Smooth muscle cell of the brain vasculature (primary cell): ENCODE measurements at regions not wholly inside any gene's neighbourhood (a gene's known extent, or its start where the extent isn't known, plus 50 kb on each side); places are given as distances from the start of the nearest gene placed in this dataset.
"Not testable (repeated sequence)": the region's sequence is repeated elsewhere in the genome, so short reads cannot be mapped to it uniquely, and the experiment has no call there.

Experiments
- DNase-seq: peaks from one replicate; pipeline ENCODE4 v3.0.0-alpha.2; 2012; ENCODE audit warnings: low read depth, low spot score

DNA sequence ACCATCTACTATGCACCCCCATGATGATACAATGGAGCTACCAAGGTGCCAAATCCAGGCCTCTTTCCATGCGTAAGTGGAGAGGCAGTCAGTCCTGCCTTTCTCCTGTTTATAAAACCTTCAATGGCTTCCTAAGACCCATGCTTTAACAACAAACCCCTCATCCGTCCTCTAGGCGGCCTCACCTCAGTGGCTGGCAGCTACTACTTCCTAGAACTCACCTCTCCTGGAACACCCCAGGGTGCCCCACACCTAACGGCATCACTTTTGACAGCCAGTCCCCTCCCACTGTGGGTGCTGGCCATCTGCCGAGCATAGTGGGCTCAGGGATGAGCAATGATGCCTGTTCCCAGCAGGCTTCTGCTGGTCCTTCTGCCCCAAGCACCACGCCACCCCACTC is 80.0 kb upstream of the TAB2 start:
- DNase-seq, result no peak

DNA sequence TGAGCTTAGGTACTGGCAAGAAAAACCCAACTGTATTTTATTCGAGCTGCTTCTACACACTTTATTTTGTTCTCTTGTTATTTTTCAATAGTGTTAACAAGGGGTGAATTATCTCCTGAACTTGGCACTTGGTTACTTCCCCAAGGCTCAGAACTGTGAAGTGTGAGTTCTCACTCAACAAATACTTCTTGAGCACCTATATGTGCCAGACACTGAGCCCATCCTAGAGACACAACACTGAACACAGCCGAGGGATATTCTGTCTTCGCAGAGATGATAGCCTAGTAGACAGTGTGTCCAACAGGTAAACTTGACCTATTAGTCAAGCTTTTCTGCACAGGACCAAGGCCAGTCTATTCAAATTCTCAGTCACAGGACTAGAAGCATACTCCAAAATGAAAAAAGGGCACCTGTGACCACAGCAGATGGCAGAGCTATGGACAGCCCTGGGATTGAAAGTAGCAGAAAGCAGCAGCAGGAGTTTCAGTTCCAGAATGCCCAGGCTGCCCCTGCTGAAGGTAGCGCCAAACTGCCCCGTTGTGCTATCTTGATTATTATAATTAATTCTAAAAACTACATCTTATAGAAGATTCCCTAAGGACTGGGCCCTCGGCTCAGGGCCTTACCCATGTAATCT is 77.8 kb upstream of the TAB2 start:
- DNase-seq, result no peak

DNA sequence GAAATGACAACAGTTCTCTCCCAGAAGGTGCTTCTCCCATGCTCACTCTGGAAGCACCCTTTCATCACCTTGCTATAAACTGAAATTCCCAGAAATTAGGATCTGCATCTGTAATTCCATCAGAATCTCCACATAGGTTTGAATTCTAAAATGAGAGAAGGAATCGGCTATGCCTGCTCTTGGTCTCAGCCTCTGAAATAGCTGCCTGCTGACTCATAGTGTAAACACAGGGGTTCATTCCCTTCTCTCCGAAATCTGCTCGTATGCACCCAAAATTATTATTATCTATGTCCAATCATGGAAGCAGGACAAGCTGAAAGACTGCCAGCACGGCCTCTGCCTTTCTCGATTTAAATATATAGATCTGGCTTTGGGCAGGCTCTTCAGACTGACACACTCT is 74.6 kb upstream of the TAB2 start:
- no peak for DNase-seq

DNA sequence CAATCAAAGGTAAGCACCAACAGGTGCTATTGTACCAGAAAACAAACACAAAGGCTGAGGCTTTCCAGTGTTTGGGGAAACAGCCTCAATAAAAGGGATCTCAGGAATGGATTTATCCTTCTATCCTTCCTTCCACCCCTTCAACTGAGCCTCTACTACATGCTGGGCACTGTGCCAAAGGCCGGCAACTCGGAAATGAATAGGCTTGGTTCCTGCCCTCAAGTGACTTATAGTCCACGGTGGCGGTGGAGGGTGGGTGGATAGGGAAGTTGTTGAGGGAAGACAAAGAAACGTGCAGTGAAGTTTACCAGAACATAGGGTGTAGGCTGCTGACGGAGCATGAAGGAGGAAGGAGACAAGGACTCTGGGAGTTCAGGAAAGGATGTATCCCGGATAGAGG is 73.4 kb upstream of the TAB2 start:
- DNase-seq, result no peak

DNA sequence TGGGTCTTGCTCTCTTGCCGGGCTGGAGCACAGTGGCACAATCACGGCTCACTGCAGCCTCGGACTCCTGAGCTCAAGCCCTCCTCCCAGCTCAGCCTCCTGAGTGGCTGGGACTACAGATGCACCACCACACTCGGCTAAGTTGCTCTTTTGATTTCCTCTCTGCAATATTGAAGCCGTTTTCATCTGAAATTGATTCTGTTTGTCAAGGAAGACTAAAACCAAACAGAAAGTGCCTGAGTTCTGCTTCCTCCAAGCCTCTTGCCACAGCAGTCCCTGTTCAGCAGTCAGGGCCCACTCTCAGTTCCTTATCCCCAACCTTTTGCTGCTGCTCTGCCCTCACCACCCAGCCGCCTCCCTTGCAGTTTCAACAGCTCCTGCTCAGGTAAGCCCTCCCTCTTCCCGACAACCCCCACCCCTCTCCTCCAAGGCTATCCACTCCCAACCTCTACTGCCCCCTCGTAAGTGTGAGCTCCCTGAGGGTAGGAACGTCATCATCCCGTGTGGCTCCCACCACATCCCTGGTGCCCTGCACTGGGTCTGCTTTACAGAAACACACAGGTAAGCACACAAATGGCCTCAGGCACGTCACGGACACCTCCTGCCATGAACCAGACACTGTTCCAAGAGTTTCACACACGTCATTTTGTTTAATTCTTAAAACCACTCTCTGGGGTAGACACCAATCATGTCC is 70.7 kb upstream of the TAB2 start:
- no peak for DNase-seq

DNA sequence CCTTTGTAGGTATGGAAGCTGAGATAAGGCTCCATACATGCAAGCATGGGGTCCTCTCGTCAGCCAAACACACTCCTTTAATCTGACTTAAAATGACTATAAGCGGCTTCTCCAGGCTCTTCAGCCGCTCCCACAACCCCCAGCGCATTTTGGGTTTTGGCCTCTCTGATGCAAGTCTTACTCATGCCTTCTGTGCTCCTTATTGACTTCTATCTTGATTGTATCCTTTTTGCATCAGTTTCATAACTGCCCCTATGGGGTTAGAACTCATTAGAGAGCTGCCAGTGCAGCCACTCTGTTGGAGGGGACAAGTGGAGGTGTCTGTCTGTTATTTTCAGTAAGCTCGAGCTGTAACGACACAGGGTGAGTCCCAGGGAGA is 70.1 kb upstream of the TAB2 start:
- DNase-seq, result no peak

DNA sequence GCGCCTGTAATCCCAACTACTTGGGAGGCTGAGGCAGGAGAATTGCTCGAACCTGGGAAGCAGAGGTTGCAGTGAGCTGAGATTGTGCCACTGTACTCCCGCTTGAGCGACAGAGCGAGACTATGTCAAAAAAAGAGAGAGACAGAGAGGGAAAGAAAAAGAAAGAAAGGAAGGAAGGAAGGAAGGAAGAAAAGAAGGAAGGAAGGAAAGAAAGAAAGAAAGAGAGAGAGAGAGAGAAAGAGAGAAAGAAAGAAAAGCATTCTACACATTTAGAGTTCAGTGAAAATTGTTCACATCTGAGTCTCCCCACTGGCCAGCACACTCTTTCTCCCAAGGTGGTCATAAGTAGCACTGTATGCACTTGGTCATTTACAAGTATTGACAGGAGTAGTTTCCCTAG is 69.2 kb upstream of the TAB2 start:
- not testable (repeated sequence) for DNase-seq

DNA sequence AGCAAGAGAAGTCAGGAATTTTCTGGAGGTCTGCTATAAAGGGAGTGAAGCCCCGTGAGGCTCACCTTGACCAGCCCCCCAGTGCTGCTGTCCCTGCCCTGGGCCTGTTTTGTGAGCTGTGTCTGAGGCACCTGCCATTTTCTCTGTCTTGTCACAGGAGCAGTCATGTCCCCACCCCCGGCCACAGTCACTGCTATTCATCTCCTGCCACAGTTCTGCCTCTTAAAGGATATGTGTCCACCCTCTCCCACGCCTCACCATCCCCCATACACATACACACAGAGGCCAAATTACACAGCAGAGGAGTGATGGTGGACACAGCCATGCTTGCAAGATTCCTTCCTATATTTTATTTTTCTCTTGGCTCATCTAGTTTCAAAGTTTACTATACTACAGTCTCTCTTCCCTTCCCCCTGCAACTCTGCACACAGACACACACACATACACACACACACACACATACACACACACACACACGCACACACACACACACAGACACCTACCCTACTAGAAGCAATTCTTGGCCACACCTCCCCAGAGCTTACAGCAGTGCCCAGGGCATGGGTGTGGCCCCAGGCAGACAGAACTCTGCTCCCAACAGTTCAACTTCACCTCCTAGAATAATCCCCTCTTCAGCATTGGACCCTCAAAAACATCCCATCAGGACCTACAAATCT is 68.7 kb upstream of the TAB2 start:
- DNase-seq, result no peak

DNA sequence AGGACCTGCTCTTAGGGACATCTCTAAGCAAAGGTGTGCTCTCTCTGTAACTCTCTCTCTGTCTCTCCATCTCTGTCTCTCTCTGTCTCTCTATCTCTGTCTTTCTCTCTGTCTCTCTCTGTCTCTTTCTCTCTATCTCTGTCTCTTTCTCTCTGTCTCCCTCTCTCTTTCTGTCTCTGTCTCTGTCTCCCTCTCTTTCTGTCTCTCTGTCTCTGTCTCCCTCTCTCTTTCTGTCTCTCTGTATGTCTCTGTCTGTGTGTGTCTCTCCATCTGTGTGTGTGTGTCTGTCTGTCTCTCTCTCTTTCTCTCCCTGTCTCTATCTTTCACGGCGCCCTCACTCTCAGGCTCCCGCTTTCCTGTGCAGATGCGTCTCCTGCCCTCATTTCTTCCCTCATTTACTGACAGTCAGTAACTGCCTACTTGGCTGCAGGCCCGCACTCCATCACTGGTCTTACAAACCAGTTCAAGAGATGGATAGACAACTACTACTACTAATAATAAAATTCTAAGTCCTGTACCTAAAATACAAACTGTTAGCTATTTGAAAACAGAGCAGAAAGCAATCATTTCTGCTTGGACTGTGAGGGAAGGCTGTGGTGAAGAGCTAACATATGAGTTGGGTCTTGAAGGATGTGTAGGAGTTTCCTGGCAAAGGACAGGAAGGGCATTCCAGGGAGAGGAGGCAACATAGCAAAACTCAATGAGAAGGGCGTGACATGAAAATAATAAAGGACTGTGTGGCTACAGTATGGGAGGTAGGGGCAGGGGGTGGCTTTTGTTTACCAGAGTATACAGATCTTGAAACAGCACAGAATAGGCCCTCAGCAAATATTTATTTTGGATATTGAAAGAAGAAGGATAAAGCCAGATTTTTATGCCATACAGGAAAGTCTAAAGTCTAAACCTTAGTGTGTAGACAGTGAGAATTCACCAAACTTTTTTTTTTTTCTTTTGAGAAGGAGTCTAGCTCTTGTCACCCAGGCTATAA is 67.8 kb upstream of the TAB2 start:
- DNase-seq, result no peak

DNA sequence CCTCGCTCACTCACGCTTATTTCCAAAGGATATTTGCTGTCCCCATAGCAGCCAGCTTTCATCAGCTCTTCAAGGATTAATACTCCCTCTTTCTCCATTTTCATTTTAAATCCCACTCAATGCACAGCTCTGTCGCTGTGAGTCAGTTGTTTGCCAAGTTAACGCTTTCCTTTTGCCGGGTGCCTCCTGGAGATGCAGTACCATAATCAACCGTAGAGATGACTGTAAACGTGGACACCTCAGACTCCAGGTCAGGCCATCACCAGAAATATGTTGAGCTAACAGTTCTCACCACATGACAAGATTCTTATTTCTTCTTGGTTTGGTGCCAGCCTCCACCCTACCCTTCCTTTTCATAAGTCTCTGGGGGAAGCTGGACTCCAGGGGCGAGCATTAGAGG is 66.6 kb upstream of the TAB2 start:
- no peak for DNase-seq

DNA sequence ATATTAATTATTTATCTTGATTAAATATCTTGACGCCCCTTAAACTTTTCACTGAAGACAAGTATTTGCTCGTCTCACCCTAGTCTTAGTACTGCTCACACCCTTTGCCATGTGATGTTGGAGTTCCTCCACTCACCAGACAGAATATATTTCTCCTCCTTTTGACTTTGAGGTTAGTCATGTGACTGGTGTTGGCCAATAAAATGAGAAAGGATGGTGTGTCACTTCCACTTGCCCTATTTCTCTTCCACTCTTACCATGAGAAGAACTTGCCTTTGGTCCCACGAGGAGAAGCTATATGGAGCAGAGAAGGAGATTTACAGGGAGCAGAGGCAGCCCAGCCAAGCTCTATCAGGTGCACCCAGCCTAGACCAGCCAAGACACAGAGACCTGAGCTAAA is 64.9 kb upstream of the TAB2 start:
- DNase-seq, result no peak

DNA sequence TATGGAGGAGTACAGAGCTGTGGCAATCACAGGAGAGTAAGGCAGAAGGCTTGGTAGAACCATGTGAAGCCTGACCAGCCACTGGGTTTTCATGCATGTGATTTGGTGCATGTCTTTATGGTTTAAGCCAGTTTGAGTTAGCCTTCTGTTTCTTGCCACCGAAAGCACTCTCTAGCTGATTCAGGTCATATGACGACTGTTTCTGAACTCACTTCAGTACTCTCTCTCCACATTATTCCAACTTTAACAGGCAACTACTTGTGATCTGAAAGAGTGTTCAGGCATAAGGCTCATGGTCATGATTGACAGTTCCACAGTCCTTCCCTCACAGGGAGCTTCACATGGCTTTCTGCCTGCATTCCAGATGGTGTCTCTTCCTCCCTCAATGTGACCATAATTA is 63.3 kb upstream of the TAB2 start:
- DNase-seq, result no peak

DNA sequence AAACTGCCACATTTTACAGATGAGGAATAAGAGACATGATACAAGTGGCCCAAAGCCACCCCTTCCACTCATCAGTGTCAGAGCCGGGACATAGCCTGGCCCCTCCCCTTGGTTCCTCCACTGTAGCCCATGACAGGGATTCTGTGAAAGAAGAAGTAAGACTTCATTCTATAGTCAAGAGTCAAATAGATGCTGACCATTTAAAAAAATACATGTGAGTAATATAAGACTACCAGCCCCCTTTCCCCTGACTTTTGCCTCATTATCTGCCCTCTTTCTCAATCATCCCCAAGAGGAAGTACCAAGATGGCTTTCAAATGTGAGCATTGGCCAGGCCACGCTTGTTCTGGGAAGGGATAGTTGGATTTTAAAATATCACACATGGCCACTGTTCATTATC is 57.8 kb upstream of the TAB2 start:
- no peak for DNase-seq

DNA sequence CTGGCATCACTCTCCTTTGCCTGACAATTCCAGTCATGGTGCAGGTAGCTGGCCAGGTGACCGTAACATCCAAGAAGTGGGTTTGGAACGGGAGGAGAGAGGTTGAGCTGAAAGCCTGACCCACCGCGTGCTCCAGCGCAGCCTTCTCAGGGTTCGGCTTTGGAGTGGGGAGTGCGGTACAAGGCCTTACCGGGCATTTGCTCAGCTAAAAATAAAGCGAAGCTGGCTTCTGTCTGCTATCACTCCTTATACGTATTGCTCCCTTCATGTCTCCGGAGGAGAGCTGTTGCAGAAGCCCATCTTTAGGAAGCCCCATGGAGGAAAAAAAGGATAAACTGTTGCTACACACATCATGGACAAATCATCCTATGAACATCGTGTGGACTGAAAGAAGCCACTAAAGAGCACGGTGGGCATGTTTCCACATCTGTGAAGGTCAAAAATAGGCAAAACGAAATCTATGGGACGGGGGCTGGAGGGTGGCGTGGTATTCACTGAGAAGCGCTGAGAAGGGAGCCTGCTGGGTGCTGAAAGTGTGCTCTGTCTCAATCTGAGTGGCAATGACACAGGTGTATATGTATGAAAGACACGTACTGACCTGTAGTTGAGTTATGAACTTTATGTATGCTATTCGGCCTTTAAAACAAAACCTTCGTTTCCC is 57.2 kb upstream of the TAB2 start:
- DNase-seq, result no peak

DNA sequence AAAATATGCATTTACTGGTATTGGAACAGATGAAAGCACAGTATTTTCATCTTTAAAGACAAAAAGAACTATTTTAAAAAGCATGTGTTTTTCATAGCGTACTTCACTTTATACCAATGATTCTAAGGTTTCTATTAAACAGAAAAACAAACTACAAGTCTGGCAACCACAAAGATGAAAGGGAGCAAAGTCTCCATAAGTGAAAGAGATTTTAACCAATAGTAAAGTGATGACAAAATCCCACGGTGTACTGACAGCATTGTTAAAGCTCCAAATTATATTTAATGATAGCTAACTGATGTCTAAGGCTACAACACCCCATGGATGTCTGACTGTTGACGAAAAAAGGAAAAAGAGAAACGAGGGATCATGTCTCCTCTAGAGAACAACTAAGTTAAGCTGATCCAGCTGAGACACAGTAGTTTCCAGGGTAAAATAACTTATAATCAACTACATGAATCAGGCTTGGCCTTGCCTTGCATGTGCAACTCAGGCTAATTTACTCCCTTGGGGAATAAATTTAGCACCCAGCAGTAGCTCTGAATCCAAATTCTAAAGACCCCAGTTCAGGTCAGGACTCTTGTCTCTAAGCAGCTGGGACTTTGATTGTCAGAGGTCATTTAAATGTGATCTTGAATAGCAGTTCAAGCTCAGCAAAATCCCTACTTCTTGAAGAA is 56.0 kb upstream of the TAB2 start:
- DNase-seq, result no peak

DNA sequence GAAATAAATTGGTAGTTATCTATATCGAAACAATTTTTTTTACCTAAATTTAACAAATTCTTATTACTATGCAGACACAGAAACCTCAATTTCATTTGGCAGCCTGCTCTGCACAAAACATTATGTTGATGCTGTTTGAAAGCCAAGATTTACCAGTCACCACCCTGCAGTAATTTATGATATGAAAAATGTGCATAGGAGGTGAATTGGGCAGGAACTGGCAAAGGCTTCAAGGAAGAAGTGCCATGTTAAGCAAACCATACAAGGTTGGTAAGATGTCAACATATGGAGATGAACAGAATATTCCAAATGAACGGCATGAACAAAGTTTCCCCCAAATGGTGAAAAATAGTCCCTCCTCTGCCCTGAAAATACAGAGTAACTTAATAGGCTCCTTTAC is 54.2 kb upstream of the TAB2 start:
- DNase-seq, result no peak

DNA sequence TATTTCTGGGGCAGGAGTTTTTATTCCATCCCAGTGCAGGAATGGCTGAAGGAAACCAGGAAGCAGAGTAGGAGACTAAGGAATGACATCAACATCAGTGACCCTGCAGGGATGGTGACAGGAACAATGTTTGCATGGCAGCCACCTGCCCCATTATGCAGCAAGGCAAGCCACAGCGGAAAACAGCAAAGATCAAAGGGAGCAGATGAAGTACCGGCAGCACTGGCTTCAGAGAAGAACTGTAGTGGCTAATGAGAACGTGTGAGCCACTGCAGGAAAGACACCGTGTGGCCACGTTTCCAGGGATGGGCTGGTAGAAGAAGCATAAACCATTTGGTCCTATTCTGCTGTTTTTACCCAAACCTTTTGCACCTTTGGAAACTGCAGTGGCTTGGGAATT is 52.9 kb upstream of the TAB2 start:
- no peak for DNase-seq

DNA sequence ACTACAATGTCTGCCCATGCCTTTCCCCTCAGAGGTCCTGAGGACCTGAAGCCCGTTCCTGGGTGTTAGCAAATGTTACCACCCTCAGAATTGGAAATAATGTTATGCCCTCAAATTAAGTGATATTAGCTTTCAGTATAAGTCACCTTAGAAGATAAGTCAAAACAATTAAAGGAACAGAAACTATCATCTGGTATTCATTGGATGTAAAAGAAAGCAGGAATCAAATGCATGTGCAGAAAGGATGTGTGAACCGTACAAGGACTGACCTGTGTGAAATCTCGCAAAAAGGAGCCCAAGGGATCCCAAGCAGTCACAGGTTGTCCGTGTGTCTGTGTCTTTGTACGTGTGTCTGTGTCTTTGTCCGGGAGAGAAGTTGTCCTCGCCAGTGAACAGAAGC is 51.6 kb upstream of the TAB2 start:
- no peak for DNase-seq

DNA sequence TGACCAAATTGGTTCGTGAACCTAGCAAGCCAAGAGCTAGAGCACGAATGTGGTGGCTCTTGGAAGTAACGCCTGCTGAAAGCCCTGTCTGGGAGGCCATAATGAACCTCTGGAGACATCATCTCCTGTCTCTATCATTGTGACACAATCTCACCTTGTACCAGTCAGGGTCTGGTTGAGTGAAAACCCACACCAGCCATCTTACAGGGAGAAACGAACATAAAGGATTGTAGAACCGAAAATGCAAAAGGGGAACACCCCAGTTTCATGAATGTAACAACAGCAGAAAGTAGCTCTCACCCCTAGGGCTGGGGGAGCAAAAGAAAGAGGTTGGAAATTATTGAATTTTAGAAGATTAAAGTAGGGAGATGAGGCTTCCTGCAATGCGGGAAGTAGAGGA is 50.9 kb upstream of the TAB2 start:
- DNase-seq, result no peak

DNA sequence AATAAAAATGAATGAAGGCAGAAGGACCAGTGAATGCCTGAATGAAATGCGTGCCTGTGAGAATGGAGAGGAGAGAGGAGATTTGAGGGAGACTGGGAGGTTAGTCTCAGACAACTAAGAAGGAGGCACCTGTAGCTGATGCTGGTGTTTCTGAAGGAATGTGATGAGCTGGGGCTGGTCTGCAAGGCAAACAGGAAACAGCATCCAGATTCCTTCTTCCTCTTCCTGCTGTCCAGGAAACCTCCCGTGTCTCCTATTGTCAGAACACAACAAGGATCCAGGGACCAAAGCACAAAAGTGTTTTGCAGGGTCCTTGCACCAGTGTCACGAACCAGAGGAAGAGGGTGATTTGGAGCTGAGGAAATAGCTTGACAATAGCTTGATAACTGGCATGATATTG is 50.4 kb upstream of the TAB2 start:
- DNase-seq, result no peak

DNA sequence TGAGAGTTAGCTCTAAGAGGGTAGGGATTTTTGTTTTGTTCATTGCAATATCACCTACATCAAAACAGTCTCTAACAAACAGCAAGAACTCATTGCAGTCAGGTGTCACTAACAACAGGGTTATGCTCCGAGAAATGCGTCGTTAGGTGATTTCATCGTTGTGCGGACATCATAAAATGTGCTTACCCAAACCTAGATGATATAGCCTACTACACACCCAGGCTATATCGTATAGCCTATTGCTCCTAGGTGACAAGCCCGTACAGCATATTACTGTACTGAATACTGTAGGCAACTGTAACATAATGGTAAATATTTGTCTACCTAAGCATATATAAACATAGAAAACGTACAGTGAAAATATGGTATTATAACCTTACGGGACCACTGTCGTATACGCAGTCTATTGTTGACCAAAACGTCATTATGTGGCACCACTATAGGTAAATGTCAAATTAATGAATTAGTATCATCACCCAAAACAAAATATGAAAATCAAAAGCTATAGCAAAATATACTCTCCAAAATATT is 49.9 kb upstream of the TAB2 start:
- no peak for DNase-seq
